ENCODE measurements at regions not wholly inside any gene's neighbourhood (a gene's known extent, or its start where the extent isn't known, plus 50 kb on each side); places are given as distances from the start of the nearest gene placed in this dataset.
A peak's percentile ranks its signal among the peaks of the same experiment; 100 is the strongest.
"Not testable (repeated sequence)": the region's sequence is repeated elsewhere in the genome, so short reads cannot be mapped to it uniquely, and the experiment has no call there.

DNA sequence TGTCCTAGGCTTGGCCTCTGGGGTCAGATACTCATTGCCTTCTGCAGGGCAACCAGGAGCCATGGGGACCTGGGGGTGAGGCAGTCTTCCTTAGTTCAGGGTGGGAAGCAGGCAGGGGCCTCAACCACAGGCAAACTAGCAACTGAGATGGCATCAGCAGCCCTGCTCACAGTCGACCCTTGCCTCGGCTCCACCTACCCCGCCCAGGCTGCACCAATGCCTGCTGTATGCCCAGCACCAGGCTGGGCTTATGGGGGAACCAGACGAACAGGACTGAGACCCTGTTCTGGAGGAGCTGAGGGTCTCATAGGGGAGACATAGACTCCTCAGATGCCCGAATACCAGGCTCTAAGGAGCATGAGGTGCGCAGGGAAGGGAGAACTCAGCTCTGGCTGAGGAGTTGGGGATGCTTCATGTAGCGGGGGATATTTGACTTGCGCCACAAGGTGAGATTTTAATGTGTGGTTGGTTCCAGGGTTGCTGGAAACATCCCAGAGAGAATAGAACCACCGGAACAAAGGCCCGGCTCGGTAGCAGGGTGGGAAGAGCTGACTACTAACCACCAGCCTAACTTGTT lies 78.4 kb upstream of the GOLGA6L4 start:
- not testable (repeated sequence) for H3K9me2 ChIP-seq (replicated peaks; ENCODE audit: insufficient read depth); H3K4me1 ChIP-seq (ENCODE audit: insufficient read depth); H3K4me2 ChIP-seq; H3K4me3 ChIP-seq; H3K36me3 ChIP-seq (replicated peaks; ENCODE audit: insufficient read depth, low read depth); H2AFZ ChIP-seq; DNase-seq (ENCODE audit: low spot score); H3K27ac ChIP-seq; H3K9me3 ChIP-seq (ENCODE audit: low read depth); H3K79me2 ChIP-seq; H4K20me1 ChIP-seq (ENCODE audit: insufficient read depth, poor library complexity, severe bottlenecking); H3K27me3 ChIP-seq
- 90% methylated on average over 11 of the region's 11 CpGs for WGBS (ENCODE audit: low lambda C conversion rate, missing lambda C conversion rate)

DNA sequence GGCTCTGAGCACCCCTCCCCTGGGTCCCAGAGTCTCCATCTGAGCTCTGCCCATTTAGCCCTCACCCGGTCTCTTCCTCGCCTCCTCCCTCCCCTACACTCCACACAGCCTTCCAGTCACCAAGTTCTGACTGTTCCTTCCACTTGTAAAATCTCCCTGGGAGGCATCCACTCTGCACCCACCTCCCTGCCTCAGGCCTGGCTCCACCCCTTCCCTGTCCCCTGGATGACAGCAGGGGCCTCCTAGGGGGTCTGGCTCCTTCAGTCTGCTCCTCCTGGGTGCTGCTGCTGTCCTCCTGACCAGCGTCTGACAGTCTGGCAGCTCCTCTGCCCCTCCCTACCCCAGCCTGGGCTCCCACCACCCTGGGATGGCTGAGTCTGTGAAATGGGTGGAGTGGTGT lies 77.7 kb upstream of the GOLGA6L4 start:
- not testable (repeated sequence) for H3K4me1 ChIP-seq (ENCODE audit: insufficient read depth); H3K36me3 ChIP-seq (replicated peaks; ENCODE audit: insufficient read depth, low read depth); H2AFZ ChIP-seq; H3K27ac ChIP-seq; H3K4me2 ChIP-seq; H3K9me2 ChIP-seq (replicated peaks; ENCODE audit: insufficient read depth); H4K20me1 ChIP-seq (ENCODE audit: insufficient read depth, poor library complexity, severe bottlenecking); H3K27me3 ChIP-seq; H3K79me2 ChIP-seq; DNase-seq (ENCODE audit: low spot score); H3K9me3 ChIP-seq (ENCODE audit: low read depth); H3K4me3 ChIP-seq
- WGBS (ENCODE audit: low lambda C conversion rate, missing lambda C conversion rate): 64% methylated on average over 2 of the region's 3 CpGs

DNA sequence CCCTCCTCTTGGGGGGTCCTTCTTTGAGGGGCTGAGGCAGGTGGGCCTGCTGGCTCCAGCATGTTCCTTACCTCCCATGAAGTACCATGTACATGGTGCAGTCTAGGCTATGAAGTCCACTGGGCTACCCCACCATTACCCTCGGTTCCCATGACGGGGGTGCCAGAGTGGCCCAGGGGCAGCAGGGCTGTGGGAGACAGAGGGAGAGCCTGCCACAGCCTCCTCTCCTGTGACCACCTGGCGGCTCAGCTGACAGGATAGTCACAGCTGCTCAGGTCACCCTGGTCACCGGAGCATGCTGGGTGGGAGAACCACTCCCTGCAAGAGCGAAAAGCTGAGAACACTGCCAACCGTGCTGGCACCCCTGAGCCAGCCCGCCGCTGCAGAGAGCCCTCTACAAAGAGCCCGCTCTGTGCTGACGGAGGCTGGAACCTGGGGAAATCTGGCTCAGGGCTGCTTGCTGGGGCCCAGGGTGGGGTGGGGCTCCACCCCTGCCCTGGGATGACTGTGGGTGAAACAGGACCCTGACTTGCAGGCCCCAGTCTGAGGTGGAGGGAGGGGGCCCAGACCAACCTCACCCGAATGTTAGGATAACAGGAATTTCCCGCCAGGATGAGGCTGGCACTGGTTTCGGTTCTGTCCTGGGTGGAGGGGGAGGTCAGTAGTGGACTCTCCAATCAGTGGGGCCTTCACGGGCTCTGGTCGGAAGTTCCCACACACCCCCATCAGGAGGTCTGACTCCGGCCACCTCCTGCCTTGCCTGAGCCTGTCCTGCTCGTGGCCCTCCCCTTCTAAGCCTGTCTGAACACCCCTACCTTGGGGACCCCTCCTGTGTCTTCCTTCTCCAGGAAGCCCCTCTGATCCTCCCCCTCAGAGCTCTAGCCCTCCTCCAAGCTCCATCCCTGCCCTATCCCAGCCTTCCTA lies 76.0 kb upstream of the GOLGA6L4 start:
- not testable (repeated sequence) for H3K9me3 ChIP-seq (ENCODE audit: low read depth); DNase-seq (ENCODE audit: low spot score); H3K27ac ChIP-seq; H3K9me2 ChIP-seq (replicated peaks; ENCODE audit: insufficient read depth); H3K79me2 ChIP-seq; H4K20me1 ChIP-seq (ENCODE audit: insufficient read depth, poor library complexity, severe bottlenecking); H2AFZ ChIP-seq; H3K4me3 ChIP-seq; H3K4me2 ChIP-seq; H3K27me3 ChIP-seq; H3K36me3 ChIP-seq (replicated peaks; ENCODE audit: insufficient read depth, low read depth); H3K4me1 ChIP-seq (ENCODE audit: insufficient read depth)
- 94% methylated on average over 14 of the region's 17 CpGs for WGBS (ENCODE audit: low lambda C conversion rate, missing lambda C conversion rate)

DNA sequence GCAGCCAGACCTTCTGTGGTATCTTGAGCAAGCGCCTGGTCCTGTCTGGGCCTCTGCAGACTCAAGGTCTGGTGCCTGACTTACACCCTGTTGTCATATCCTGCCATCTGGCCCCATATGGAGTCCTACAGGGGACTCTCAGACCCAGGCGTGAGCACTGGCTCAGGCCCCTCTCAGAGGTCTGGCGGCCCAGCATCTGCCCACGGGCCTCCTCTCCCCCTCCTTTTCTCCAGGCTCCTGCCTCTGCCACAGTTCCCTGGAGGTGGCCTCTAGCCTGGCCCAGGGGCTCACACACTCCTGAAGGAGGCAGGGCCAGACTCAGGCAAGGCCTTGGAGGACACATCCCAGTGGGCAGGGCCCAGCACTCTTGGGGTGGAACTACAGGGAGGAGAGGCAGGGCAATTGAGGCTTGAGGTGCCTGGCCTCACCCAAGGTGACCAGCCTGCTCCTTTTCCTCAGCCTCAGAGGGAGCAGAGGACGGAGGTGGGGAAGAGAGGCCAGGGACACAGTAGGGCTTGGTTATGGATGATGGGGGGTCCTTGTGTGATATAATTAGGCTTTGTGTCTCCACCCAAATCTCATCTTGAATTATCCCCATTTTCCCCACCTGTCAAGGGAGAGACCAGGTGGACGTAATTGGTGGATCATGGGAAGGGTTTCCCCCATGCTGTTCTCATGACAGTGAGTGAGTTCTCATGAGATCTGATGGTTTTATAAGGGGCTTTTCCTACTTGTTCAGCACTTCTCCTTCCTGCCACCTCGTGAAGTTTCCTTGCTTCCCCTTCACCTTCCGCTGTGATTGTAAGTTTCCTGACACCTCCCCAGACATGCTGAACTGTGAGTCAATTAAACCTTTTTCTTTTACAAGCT lies 70.9 kb upstream of the GOLGA6L4 start:
- not testable (repeated sequence) for H3K4me3 ChIP-seq; DNase-seq (ENCODE audit: low spot score); H3K9me2 ChIP-seq (replicated peaks; ENCODE audit: insufficient read depth); H3K79me2 ChIP-seq; H3K9me3 ChIP-seq (ENCODE audit: low read depth); H3K4me1 ChIP-seq (ENCODE audit: insufficient read depth); H4K20me1 ChIP-seq (ENCODE audit: insufficient read depth, poor library complexity, severe bottlenecking); H3K36me3 ChIP-seq (replicated peaks; ENCODE audit: insufficient read depth, low read depth); H3K4me2 ChIP-seq; H3K27me3 ChIP-seq; H3K27ac ChIP-seq; H2AFZ ChIP-seq
- 81% methylated on average over 8 of the region's 8 CpGs for WGBS (ENCODE audit: low lambda C conversion rate, missing lambda C conversion rate)

DNA sequence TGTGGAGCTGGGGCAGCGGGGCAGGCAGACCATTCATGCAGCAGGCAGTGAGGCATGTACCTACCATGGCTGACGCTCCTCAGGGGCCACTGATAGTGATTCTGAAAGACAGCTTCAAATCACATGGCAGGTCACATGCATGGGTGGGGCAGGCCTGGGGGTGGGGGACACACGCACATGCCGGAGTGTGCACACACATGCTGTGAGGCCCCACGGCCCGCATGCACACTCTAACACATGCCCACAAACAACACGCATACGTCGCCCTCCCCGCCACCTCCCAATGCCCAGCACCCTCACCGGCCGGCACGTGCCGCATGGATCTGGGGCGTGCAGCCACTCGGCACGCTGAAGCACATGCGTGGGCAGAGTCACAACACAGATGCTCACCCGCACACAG lies 65.5 kb upstream of the GOLGA6L4 start:
- H3K4me2 ChIP-seq; DNase-seq (ENCODE audit: low spot score); H3K9me3 ChIP-seq (ENCODE audit: low read depth); H3K9me2 ChIP-seq (replicated peaks; ENCODE audit: insufficient read depth); H3K27ac ChIP-seq; H3K27me3 ChIP-seq; H4K20me1 ChIP-seq (ENCODE audit: insufficient read depth, poor library complexity, severe bottlenecking); H3K4me1 ChIP-seq (ENCODE audit: insufficient read depth); H3K36me3 ChIP-seq (replicated peaks; ENCODE audit: insufficient read depth, low read depth); H3K4me3 ChIP-seq; H2AFZ ChIP-seq; H3K79me2 ChIP-seq: not testable (repeated sequence)
- no CpG with 5 or more reads among the region's 19 CpGs for WGBS (ENCODE audit: low lambda C conversion rate, missing lambda C conversion rate)

DNA sequence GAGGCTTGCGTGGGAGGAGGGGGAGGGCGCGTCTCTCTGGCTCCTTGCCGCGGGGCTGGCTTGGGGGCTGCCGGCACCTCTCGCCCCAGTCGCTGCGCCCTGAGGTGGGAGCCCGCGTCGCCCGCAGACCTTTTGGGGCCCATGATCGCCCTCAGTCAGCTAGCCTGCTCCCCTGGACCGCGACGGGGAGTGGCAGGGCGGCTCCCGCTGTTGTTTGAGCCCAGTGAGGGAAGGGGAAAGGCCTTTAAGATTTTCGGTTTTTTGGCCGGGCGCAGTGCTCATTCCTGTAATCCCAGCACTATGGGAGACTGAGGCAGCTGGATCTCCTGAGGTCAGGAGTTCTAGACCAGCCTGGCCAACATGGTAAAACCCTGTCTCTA lies 62.4 kb upstream of the GOLGA6L4 start:
- H3K4me3 ChIP-seq; H3K9me2 ChIP-seq (replicated peaks; ENCODE audit: insufficient read depth); H2AFZ ChIP-seq; H3K79me2 ChIP-seq; H3K27me3 ChIP-seq; DNase-seq (ENCODE audit: low spot score); H4K20me1 ChIP-seq (ENCODE audit: insufficient read depth, poor library complexity, severe bottlenecking); H3K36me3 ChIP-seq (replicated peaks; ENCODE audit: insufficient read depth, low read depth); H3K9me3 ChIP-seq (ENCODE audit: low read depth); H3K4me1 ChIP-seq (ENCODE audit: insufficient read depth): not testable (repeated sequence)
- WGBS (ENCODE audit: low lambda C conversion rate, missing lambda C conversion rate): 11% methylated on average over 15 of the region's 22 CpGs
- H3K4me2 ChIP-seq: peak overlapping the region; percentile 73
- peak overlapping the region; percentile 65 for H3K27ac ChIP-seq
